K562 (cell line): ENCODE measurements at regions not wholly inside any gene's neighbourhood (a gene's known extent, or its start where the extent isn't known, plus 50 kb on each side); places are given as distances from the start of the nearest gene placed in this dataset.

Experiments
- ATAC-seq: fragments of 200-7000 bp; cut with Tn5 transposase; 3 replicates; pipeline ENCODE4 v1.9.1; 2020; ENCODE audit warnings: moderate library complexity
- BruUV-seq: library from RNA; stranded (reverse); fragments of 400-500 nt; replicated peaks from 2 replicates; lab custom pipeline; 2021; lab: Mats Ljungman, UMichigan
- CTCF ChIA-PET: fragments of 300-600 bp; formaldehyde crosslinking; extraction: SDS; loops from one replicate; lab custom pipeline; 2021; ENCODE audit warnings: low intra/inter-chr PET ratio; lab: Yijun Ruan, JAX
- POLR2A ChIA-PET: fragments of 300-600, 350-650 bp; sonication (Branson Sonifier 250); formaldehyde crosslinking; extraction: SDS; loops from one replicate; lab custom pipeline; 2021; ENCODE audit warnings: antibody characterized with exemption, inconsistent platforms; lab: Yijun Ruan, JAX
- DNase-seq, 4 experiments: peaks; one replicate each; pipeline versions ENCODE4 v3.0.0 to v3.0.0-alpha.2; 2011 to 2018; ENCODE audit warnings: low spot score in 3 of 4, mixed read lengths in 3 of 4; ENCODE audit errors: extremely low read depth in 1 of 4
- FAIRE-seq: peaks from 2 replicates; lab custom pipeline; 2011; peaks lifted over from hg19 to GRCh38; lab: Jason Lieb, UNC
- H2AFZ ChIP-seq: 2 replicates; pipeline ENCODE4 v1.6.0; 2011; ENCODE audit warnings: low read depth, low read length, control low read depth, inconsistent platforms
- H3K27ac ChIP-seq: fragments of 200-600 bp; 3 replicates; pipeline ENCODE4 v1.8.0; 2011; ENCODE audit warnings: low read depth, mild to moderate bottlenecking, control low read depth, inconsistent platforms, low read length, moderate library complexity, mixed read lengths; ENCODE audit errors: extremely low read depth
- H3K27me3 ChIP-seq, 2 experiments: fragments of 300-600 bp in 1 of 2; 2 replicates in 1 of 2; 3 replicates in 1 of 2; pipeline versions ENCODE4 v1.6.0 to v1.8.0; 2011; ENCODE audit warnings: inconsistent platforms in 2 of 2, low read length in 2 of 2, mild to moderate bottlenecking in 1 of 2, mixed read lengths in 1 of 2, moderate library complexity in 1 of 2; ENCODE audit not compliant: control insufficient read depth in 2 of 2, insufficient read depth in 2 of 2
- H3K36me3 ChIP-seq: fragments of 300-600 bp; 3 replicates; pipeline ENCODE4 v1.8.0; 2011; ENCODE audit warnings: mild to moderate bottlenecking, low read length, inconsistent platforms; ENCODE audit not compliant: control insufficient read depth, insufficient read depth
- H3K4me1 ChIP-seq, 2 experiments: fragments of 200-600 bp in 1 of 2; replicated peaks in 1 of 2; 2 replicates in 1 of 2; 3 replicates in 1 of 2; pipeline versions ENCODE4 v1.5.1 to v1.8.0; 2011; ENCODE audit warnings: inconsistent platforms in 2 of 2, low read length in 2 of 2, mild to moderate bottlenecking in 1 of 2, mixed read lengths in 1 of 2, moderate library complexity in 1 of 2; ENCODE audit not compliant: control insufficient read depth in 2 of 2, insufficient read depth in 2 of 2
- H3K4me2 ChIP-seq: 2 replicates; pipeline ENCODE4 v1.6.1; 2011; ENCODE audit warnings: low read length, control low read depth, inconsistent platforms, mixed read lengths; ENCODE audit not compliant: insufficient read depth
- H3K4me3 ChIP-seq: fragments of 200-600 bp; sonication (generic), shearing (Covaris generic); 2 replicates; pipeline ENCODE4 v1.5.1; 2016; ENCODE audit warnings: control low read depth, inconsistent platforms
- H3K79me2 ChIP-seq: fragments of 200-600 bp; 3 replicates; pipeline ENCODE4 v1.8.0; 2011; ENCODE audit warnings: low read length, inconsistent platforms; ENCODE audit not compliant: control insufficient read depth, insufficient read depth
- H3K9ac ChIP-seq, 2 experiments: 2 replicates each; pipeline versions ENCODE4 v1.6.0 to v1.6.1; 2011; ENCODE audit warnings: low read depth in 2 of 2, low read length in 2 of 2, control low read depth in 1 of 2, inconsistent platforms in 1 of 2, mild to moderate bottlenecking in 1 of 2, mixed read lengths in 1 of 2; ENCODE audit not compliant: insufficient read depth in 1 of 2
- H3K9me1 ChIP-seq: one replicate; pipeline ENCODE4 v1.6.0; 2011; ENCODE audit warnings: inconsistent platforms, mild to moderate bottlenecking, low read length, moderate library complexity; ENCODE audit not compliant: control insufficient read depth, insufficient read depth
- H3K9me3 ChIP-seq: replicated peaks from 2 replicates; pipeline ENCODE4 v1.5.1; 2011; ENCODE audit warnings: low read depth, low read length, inconsistent platforms; ENCODE audit not compliant: control insufficient read depth, insufficient read depth
- H4K20me1 ChIP-seq: replicated peaks from 2 replicates; pipeline ENCODE4 v1.6.1; 2011; ENCODE audit warnings: low read length, inconsistent platforms, mixed read lengths; ENCODE audit not compliant: control insufficient read depth, insufficient read depth
- DMBX1 ChIP-seq: fragments of 250-450 bp; sonication (Bioruptor Pico); IDR thresholded peaks from 2 replicates; pipeline ENCODE4 v1.8.0; 2022; ENCODE audit warnings: inconsistent platforms, mild to moderate bottlenecking, moderate library complexity, borderline replicate concordance
- ETV5 ChIP-seq: sonication (generic); formaldehyde crosslinking; IDR thresholded peaks from 2 replicates; pipeline ENCODE4 v1.4.0; 2020; ENCODE audit warnings: low read depth, mild to moderate bottlenecking, missing genetic modification reagents
- FOXO4 ChIP-seq: fragments of 450-650 bp; formaldehyde crosslinking; IDR thresholded peaks from 2 replicates; pipeline ENCODE4 v1.4.0; 2020; ENCODE audit warnings: mild to moderate bottlenecking, moderate library complexity
- KHSRP ChIP-seq: fragments of 450-650 bp; IDR thresholded peaks from 2 replicates; pipeline ENCODE4 v1.6.1; 2017
- MYNN ChIP-seq, 2 experiments: sonication (generic); formaldehyde crosslinking in 1 of 2; IDR thresholded peaks; 2 replicates each; pipeline versions ENCODE4 v1.5.0 to v1.6.1; 2016 to 2020; ENCODE audit warnings: antibody characterized with exemption in 1 of 2, missing genetic modification reagents in 1 of 2
- NR4A1 ChIP-seq, 2 experiments: fragments of 250-450 bp in 1 of 2; fragments of 450-650 bp in 1 of 2; sonication (Bioruptor Pico) in 1 of 2; IDR thresholded peaks; 2 replicates each; pipeline versions ENCODE4 v1.4.0 to v1.6.1; 2016 to 2020; ENCODE audit warnings: mild to moderate bottlenecking in 2 of 2, missing compliant biosample characterization in 1 of 2, missing genetic modification characterization in 1 of 2, moderate library complexity in 1 of 2
- SP1 ChIP-seq: sonication (generic); formaldehyde crosslinking; IDR thresholded peaks from 2 replicates; pipeline ENCODE4 v1.8.1; 2022; ENCODE audit warnings: mild to moderate bottlenecking, missing genetic modification reagents
- SUPT5H ChIP-seq: fragments of 450-650 bp; IDR thresholded peaks from 2 replicates; pipeline ENCODE4 v1.6.1; 2016
- ZBTB8A ChIP-seq: fragments of 450-650 bp; IDR thresholded peaks from 2 replicates; pipeline ENCODE4 v1.6.1; 2018; ENCODE audit warnings: mild to moderate bottlenecking, moderate library complexity; ENCODE audit not compliant: partially characterized antibody
- ZNF197 ChIP-seq: fragments of 200-800 bp; sonication (Bioruptor generic); IDR thresholded peaks from 2 replicates; pipeline ENCODE4 v1.6.1; 2016; ENCODE audit warnings: low read depth, missing genetic modification characterization, missing compliant biosample characterization
- ZNF217 ChIP-seq: sonication (generic); formaldehyde crosslinking; IDR thresholded peaks from 2 replicates; pipeline ENCODE4 v1.8.0; 2022; ENCODE audit warnings: mild to moderate bottlenecking, missing genetic modification reagents
- ZNF766 ChIP-seq: fragments of 200-800 bp; sonication (Bioruptor generic); conservative IDR thresholded peaks from 2 replicates; pipeline ENCODE4 v1.6.1; 2016; ENCODE audit warnings: missing genetic modification characterization, missing compliant biosample characterization
- ZNF77 ChIP-seq: fragments of 250-450 bp; sonication (Bioruptor Pico); IDR thresholded peaks from 2 replicates; pipeline ENCODE4 v1.5.0; 2020
- WGBS: fragments of 100-300 bp; shearing (Covaris generic); methylation state at CpG from one replicate; pipeline ENCODE4 v1.1.6; 2016; ENCODE audit warnings: low coverage, mixed read lengths; ENCODE audit not compliant: insufficient coverage; ENCODE audit errors: missing lambda C conversion rate; 5-methylcytosine and 5-hydroxymethylcytosine counted together
- in situ Hi-C: fragments of 300-500 bp; cut with MboI; formaldehyde crosslinking; loops from 4 replicates; pipeline ENCODE4 v1.15.0; 2018; ENCODE audit warnings: inconsistent platforms, mixed read lengths
- intact Hi-C: fragments of 100-400 bp; cut with micrococcal nuclease; formaldehyde crosslinking; loops from 2 replicates; pipeline ENCODE4 v1.14.2; 2022
- TF ChIP-seq, protein P1 (sequence below): sonication (generic); formaldehyde crosslinking; IDR thresholded peaks from 2 replicates; pipeline ENCODE4 v1.8.1; 2023; ENCODE audit warnings: mild to moderate bottlenecking, missing genetic modification reagents

DNA sequence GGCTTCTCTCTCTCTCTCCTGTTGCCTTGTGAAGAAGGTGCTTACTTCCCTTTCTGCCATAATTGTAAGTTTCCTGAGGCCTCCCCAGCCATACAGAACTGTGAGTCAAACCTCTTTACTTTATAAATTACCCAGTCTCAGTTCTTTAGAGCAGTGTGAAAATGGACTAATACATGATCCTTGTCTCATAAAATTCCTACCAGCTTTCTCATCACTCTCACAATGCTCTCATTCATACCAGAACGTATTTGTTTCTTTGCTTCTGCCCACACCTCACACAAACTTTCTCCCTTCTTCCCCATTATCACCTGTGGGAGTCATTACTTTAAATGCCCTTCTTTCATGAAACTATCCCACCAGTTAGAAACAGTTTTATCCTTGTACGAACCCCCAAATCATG lies 62.7 kb upstream of the ARHGAP42 start:
- Histone ChIP-seq H3K36me3 (no peaks in the 10 kb centered on the region), H3K9me3 (no peaks in the 10 kb centered on the region), H3K4me3 (no peak overlapping the region), H3K9me1 (no peaks in the 10 kb centered on the region), H3K79me2 (no peaks in the 10 kb centered on the region), H3K27me3 (no peaks in the 10 kb centered on the region), H3K27ac (no peak overlapping the region), H3K9ac (no peak overlapping the region), H2AFZ (no peak overlapping the region), H4K20me1 (no peaks in the 10 kb centered on the region), H3K4me2 (no peak overlapping the region), H3K4me1 (no peaks in the 10 kb centered on the region)
- in situ Hi-C loops (no loop called here), intact Hi-C loops (no loop called here)
- 13% methylated on average over 2 of the region's 2 CpGs for WGBS
- ATAC-seq (no peak), FAIRE-seq (no peak), DNase-seq (no peak)
- BruUV-seq = no TSS peak
- ChIA-PET CTCF (no interaction called here), POLR2A (no interaction called here)
- TF ChIP-seq ZNF217 (CRISPR knock-in tag) = no peak
- no peak for TF ChIP-seq ZNF77 (CRISPR knock-in tag)
- no peak for TF ChIP-seq SP1
- TF ChIP-seq, protein P1, sequence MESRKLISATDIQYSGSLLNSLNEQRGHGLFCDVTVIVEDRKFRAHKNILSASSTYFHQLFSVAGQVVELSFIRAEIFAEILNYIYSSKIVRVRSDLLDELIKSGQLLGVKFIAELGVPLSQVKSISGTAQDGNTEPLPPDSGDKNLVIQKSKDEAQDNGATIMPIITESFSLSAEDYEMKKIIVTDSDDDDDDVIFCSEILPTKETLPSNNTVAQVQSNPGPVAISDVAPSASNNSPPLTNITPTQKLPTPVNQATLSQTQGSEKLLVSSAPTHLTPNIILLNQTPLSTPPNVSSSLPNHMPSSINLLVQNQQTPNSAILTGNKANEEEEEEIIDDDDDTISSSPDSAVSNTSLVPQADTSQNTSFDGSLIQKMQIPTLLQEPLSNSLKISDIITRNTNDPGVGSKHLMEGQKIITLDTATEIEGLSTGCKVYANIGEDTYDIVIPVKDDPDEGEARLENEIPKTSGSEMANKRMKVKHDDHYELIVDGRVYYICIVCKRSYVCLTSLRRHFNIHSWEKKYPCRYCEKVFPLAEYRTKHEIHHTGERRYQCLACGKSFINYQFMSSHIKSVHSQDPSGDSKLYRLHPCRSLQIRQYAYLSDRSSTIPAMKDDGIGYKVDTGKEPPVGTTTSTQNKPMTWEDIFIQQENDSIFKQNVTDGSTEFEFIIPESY (CRISPR knock-in tag) = no peak
- TF ChIP-seq FOXO4 (CRISPR knock-in tag) = no peak
- no peak for TF ChIP-seq DMBX1 (CRISPR knock-in tag)
- TF ChIP-seq ZBTB8A = no peak
- TF ChIP-seq MYNN (IDR thresholded peaks at IDR 0.05) = no peak
- TF ChIP-seq MYNN (CRISPR knock-in tag; IDR thresholded peaks at IDR 0.05) = no peak
- no peak for TF ChIP-seq ZNF766 (CRISPR knock-in tag)
- no peak for TF ChIP-seq SUPT5H
- no peak for TF ChIP-seq ETV5
- no peak for TF ChIP-seq NR4A1 (CRISPR knock-in tag; IDR thresholded peaks at IDR 0.05)
- TF ChIP-seq NR4A1 (tag; IDR thresholded peaks at IDR 0.05) = no peak
- no peak for TF ChIP-seq KHSRP
- TF ChIP-seq ZNF197 (CRISPR knock-in tag) = no peak
